NCI-H460 (cell line): ENCODE measurements at regions not wholly inside any gene's neighbourhood (a gene's known extent, or its start where the extent isn't known, plus 50 kb on each side); places are given as distances from the start of the nearest gene placed in this dataset.
A peak's percentile ranks its signal among the peaks of the same experiment; 100 is the strongest.
"Not testable (repeated sequence)": the region's sequence is repeated elsewhere in the genome, so short reads cannot be mapped to it uniquely, and the experiment has no call there.

ENCODE experiments used
- DNase-seq: peaks from one replicate; pipeline ENCODE4 v3.0.0-alpha.2; 2016; ENCODE audit warnings: low read depth; ENCODE audit errors: extremely low read depth

DNA sequence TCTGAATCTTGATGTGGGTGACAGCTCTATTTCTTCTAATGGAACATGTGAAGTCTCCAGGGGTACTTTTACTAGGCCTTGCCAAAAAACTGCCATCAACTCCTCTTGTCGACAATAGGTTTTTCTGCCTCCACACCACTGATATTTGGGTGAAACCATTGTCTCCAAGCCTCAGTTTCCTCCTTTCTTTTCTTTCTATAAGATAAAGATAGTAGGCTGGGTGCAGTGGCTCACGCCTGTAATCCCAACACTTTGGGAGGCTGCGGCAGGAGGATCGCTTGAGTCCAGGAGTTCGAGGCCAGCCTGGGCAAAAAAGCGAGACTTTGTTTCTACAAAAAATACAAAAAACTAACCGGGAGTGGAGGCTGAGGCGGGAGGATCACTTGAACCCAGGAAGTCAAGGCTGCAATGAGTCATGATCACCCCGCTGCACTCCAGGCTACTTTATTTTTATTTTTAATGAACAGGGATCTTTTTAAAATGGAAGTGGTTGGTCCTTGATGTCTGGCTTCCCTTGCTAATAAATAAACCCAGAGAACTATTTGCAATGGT, 159.9 kb upstream of the TNFAIP3 start:
- no peak for DNase-seq

- peak; percentile 90 for DNase-seq
Observed at GRCh38 chr6:137707590-137708360, 159.3 kb upstream of the TNFAIP3 start.

GRCh38 chr6:137708481-137708880, 158.6 kb upstream of the TNFAIP3 start:
- DNase-seq, result no peak

- no peak for DNase-seq
Observed at GRCh38 chr6:137709424-137710236, 157.4 kb upstream of the TNFAIP3 start.

- no peak for DNase-seq
Observed at GRCh38 chr6:137711972-137712371, 155.1 kb upstream of the TNFAIP3 start.

GRCh38 chr6:137712587-137712986, 154.5 kb upstream of the TNFAIP3 start:
- no peak for DNase-seq

DNA sequence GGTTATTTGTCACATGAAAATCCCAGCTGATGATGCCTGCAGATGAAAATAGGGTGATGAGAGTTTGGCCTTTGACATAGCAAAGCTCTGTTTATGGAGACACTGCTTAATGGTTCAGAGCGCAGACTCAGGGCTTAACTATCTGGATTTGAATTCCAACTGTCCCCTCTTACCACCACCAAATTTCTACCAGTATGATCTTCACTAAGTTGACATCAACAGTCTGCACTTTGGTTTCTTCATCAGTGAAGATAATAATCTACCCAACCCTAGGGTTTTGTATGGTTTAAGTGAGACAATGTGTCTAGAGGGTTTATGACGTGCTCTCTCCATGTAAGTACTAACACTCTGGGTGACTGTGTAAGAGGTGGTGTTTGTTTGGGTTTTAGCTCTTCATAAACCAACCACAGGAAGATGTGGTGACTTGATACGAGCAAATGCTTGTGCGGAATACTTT, 151.4 kb upstream of the TNFAIP3 start:
- DNase-seq, result no peak

DNA sequence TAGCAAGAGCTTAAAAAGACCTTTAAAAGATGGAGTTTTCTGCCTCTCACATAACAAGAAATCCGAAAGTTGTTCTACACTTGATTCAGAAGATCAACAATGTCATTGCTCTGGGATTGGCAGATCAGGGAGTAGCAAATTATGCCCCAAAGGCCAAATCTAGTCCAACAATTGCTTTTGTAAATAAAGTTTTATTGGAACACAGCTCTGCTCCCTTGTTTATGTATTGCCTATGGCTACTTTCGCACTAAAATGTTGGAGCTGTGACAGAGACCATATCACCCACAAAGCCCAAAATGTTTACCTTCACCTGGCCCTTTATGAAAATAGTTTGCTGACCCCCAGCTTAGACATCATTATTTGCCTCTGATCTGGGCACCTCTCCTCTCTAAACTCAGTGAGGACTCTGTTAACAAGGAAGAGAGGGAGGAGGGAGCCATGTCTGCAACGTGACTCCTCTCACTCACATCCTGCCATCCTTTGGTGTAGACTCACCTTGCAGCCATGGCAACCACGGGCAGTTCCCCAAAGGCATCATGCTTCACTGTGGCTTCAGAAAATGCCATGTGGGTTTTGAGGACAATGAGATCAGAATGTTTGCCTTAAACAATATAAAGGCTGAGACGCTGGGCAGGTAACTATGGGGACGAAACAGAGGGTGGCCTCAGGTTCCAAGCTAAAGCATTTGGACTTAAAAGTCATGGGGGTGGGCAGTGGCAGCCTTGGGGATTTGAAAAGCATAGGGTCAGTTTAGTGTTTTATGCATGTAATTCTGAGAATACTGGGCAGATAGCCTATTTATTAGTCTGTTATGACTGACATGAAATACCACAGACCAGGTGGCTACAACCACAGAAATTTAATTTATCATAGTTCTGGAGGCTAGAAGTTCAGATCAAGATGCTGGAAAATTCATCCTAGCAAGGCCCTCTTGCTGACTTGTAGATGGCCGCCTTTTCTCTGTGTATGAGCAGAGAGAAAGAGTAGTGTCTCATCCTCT, 149.7 kb upstream of the TNFAIP3 start:
- no peak for DNase-seq

GRCh38 chr6:137718903-137719302, 148.2 kb upstream of the TNFAIP3 start:
- not testable (repeated sequence) for DNase-seq

- DNase-seq, result no peak
Observed at GRCh38 chr6:137722749-137723272, 144.2 kb upstream of the TNFAIP3 start.

- DNase-seq, result no peak
Observed at GRCh38 chr6:137723273-137724017, 143.6 kb upstream of the TNFAIP3 start.

DNA sequence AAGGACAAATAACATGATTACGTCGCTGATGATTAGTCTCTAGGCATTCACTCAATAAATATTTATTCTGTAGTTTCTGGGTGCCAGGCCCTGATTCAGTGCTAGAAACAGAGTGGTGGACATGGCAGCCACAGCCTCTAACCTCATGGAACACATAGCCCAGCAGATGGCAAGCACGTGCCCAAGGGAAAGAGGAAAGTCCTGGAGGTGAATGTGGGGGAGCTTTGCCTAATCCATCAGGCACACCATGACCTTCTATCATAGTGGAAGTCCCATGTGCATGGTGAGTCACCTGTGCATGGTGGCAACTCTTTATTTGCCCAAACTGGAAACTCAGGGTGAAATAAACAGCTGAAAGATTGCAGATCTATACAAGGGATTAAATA, 143.0 kb upstream of the TNFAIP3 start:
- no peak for DNase-seq

- DNase-seq, result no peak
Observed at GRCh38 chr6:137724495-137725211, 142.4 kb upstream of the TNFAIP3 start.

GRCh38 chr6:137725949-137726348, 141.1 kb upstream of the TNFAIP3 start:
- no peak for DNase-seq

- DNase-seq, result no peak
Observed at GRCh38 chr6:137726582-137726981, 140.5 kb upstream of the TNFAIP3 start.

DNA sequence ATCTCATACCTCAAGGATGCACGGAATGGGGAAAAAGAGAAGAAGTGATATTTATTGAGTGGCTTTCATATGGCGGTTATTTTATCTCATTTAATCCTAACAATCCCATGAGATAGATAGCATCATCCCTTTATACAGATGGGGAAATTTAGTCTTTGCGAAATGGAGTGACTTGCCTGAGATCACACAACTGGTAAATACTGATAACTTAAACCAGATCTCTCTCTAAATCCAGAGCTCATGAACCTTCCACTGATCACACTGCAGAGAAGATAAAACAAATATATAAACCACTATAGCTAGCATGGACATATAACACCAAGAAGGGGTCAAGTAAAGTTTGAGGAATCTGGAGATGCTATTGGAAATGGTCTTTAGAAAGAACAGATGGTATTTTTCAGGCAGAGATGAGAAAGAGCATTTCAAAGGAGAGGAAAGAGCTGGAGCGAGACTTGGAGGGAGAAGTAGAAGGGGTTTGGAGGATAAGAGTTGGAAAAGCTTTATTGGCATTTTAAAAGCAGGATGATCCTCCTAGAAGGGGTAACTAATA, 139.8 kb upstream of the TNFAIP3 start:
- DNase-seq, result no peak

DNA sequence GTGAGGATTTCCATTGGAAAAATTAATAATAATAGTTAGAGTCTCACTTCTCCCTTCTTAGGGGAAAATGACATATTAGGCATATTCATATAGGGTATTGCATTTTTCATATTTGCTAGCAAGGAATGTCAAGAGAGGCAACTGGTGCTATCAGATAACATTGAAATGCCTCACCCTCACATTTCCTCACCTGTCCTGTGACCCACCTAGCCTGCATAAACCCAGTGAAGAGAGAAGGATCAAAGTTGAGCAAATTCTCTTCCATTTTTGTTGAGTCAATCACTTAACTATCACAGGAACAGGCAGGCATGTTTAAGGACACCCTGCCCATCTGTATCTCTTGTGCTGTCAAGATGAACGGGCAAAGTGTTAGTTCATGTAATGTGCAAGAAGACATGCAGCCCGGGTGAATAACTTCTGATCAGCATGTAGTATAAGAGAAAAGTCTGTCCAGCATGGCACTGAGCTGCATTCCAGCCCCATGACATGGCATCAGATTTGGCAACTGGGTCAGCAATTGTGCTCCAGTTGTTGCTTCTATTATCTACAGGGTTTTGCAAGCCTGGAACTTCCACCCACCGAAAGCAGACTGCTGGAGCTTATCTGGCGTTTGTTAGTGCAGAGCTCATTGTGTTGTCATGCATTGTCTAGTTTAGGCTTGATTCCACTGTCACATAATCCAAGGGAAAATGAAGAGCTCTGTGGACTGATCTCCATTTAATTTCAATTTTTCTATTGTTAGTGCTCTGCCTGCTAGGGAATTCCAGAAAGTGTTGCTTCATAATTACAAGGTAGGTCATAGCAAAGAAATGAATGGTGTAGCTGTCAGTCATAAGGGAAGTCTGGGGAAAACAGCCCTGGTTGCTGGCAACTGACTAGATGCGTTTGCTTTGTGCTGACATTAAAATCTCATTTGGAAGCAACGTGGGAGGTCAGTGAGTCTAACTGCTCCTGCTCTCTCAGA, 138.4 kb upstream of the TNFAIP3 start:
- DNase-seq, result no peak
